Naive thymus-derived CD4-positive, alpha-beta T cell (primary cell): ENCODE measurements at regions not wholly inside any gene's neighbourhood (a gene's known extent, or its start where the extent isn't known, plus 50 kb on each side); places are given as distances from the start of the nearest gene placed in this dataset.
"Not testable (repeated sequence)": the region's sequence is repeated elsewhere in the genome, so short reads cannot be mapped to it uniquely, and the experiment has no call there.

Source experiments
- ATAC-seq: fragments of 150-1000 bp; cut with Tn5 transposase; 2 replicates; pipeline ENCODE4 v1.10.0; 2021; ENCODE audit warnings: mild to moderate bottlenecking, moderate library complexity
- CTCF ChIA-PET: fragments of 350-600 bp; sonication (Branson Sonifier 250); formaldehyde crosslinking; loops from one replicate; lab custom pipeline; 2021; ENCODE audit warnings: antibody characterized with exemption; lab: Charles Lee
- POLR2A ChIA-PET: fragments of 350-600 bp; sonication (Branson Sonifier 250); formaldehyde crosslinking; loops from one replicate; lab custom pipeline; 2021; ENCODE audit warnings: antibody characterized with exemption, inconsistent platforms; lab: Charles Lee
- DNase-seq, 9 donors: peaks; one replicate each; pipeline versions ENCODE4 v3.0.0 to v3.0.0-alpha.2; 2020 to 2022; ENCODE audit warnings: mixed read lengths in 1 of 9
- H3K27ac ChIP-seq: one replicate; pipeline ENCODE4 v1.7.0; 2013; ENCODE audit warnings: mild to moderate bottlenecking, low read depth, low read length, moderate library complexity
- H3K27me3 ChIP-seq, 2 donors: one replicate each; pipeline ENCODE4 v1.7.0; 2013; ENCODE audit warnings: low read length in 2 of 2, mild to moderate bottlenecking in 2 of 2, moderate library complexity in 2 of 2; ENCODE audit not compliant: control insufficient read depth in 2 of 2, insufficient read depth in 2 of 2
- H3K36me3 ChIP-seq, 3 experiments: 1 replicate in 2 of 3; 2 replicates in 1 of 3; pipeline ENCODE4 v1.7.0; 2013; ENCODE audit warnings: low read length in 3 of 3, mild to moderate bottlenecking in 3 of 3, moderate library complexity in 1 of 3; ENCODE audit not compliant: insufficient read depth in 3 of 3, control insufficient read depth in 2 of 3
- H3K4me1 ChIP-seq, 2 donors: one replicate each; pipeline ENCODE4 v1.7.0; 2013; ENCODE audit warnings: low read length in 2 of 2, mild to moderate bottlenecking in 2 of 2, moderate library complexity in 1 of 2; ENCODE audit not compliant: control insufficient read depth in 2 of 2, insufficient read depth in 2 of 2
- H3K4me3 ChIP-seq: 2 replicates; pipeline ENCODE4 v1.7.0; 2013; ENCODE audit warnings: mild to moderate bottlenecking, low read length
- H3K9me3 ChIP-seq, 3 experiments: 1 replicate in 2 of 3; 2 replicates in 1 of 3; pipeline ENCODE4 v1.7.0; 2013; ENCODE audit warnings: low read length in 3 of 3; ENCODE audit not compliant: control insufficient read depth in 2 of 3
- H3K27ac Mint-ChIP-seq, 9 donors: one replicate each; pipeline ENCODE4 v1.8.0; 2020 to 2022; ENCODE audit warnings: mixed read lengths in 9 of 9, mild to moderate bottlenecking in 8 of 9, moderate library complexity in 5 of 9, inconsistent platforms in 2 of 9
- H3K27me3 Mint-ChIP-seq, 5 donors: one replicate each; pipeline ENCODE4 v1.8.0; 2021 to 2022; ENCODE audit warnings: mixed read lengths in 5 of 5, mild to moderate bottlenecking in 1 of 5
- H3K36me3 Mint-ChIP-seq, 5 donors: one replicate each; pipeline ENCODE4 v1.8.0; 2020 to 2022; ENCODE audit warnings: mixed read lengths in 5 of 5, mild to moderate bottlenecking in 3 of 5, inconsistent platforms in 1 of 5
- H3K4me1 Mint-ChIP-seq, 7 donors: one replicate each; pipeline ENCODE4 v1.8.0; 2020 to 2022; ENCODE audit warnings: mixed read lengths in 7 of 7, mild to moderate bottlenecking in 3 of 7, inconsistent platforms in 1 of 7
- H3K4me3 Mint-ChIP-seq, 10 donors: one replicate each; pipeline ENCODE4 v1.8.0; 2020 to 2022; ENCODE audit warnings: mild to moderate bottlenecking in 10 of 10, mixed read lengths in 10 of 10, moderate library complexity in 6 of 10, inconsistent platforms in 2 of 10
- H3K9me3 Mint-ChIP-seq, 11 donors: one replicate each; pipeline ENCODE4 v1.8.0; 2020 to 2022; ENCODE audit warnings: mixed read lengths in 11 of 11, mild to moderate bottlenecking in 4 of 11, inconsistent platforms in 1 of 11, moderate library complexity in 1 of 11
- intact Hi-C, 2 donors: fragments of 100-400 bp; cut with micrococcal nuclease; formaldehyde crosslinking; loops; one replicate each; pipeline ENCODE4 v1.15.1; 2023

- Mint-ChIP-seq H3K9me3 (peaks cover 3 to 12% (median 8%) of the 10 kb centered on the region in 11 donors), H3K27ac (no peak overlapping the region), H3K36me3 (no peaks in the 10 kb centered on the region), H3K27me3 (no peaks in the 10 kb centered on the region), H3K4me1 (no peaks in the 10 kb centered on the region), H3K4me3 (no peak overlapping the region)
- ATAC-seq (no peak), DNase-seq (no peak)
- Histone ChIP-seq H3K27ac (no peak overlapping the region), H3K4me1 (no peaks in the 10 kb centered on the region), H3K36me3 (no peaks in the 10 kb centered on the region), H3K9me3 (no peaks in the 10 kb centered on the region), H3K27me3 (no peaks in the 10 kb centered on the region), H3K4me3 (no peak overlapping the region)
- POLR2A ChIA-PET: no interaction called here
- intact Hi-C loops: no loop called here
- CTCF ChIA-PET: no interaction called here
Measured at GRCh38 chr13:90585392-90585791, 762.1 kb upstream of the MIR17HG start.

DNA sequence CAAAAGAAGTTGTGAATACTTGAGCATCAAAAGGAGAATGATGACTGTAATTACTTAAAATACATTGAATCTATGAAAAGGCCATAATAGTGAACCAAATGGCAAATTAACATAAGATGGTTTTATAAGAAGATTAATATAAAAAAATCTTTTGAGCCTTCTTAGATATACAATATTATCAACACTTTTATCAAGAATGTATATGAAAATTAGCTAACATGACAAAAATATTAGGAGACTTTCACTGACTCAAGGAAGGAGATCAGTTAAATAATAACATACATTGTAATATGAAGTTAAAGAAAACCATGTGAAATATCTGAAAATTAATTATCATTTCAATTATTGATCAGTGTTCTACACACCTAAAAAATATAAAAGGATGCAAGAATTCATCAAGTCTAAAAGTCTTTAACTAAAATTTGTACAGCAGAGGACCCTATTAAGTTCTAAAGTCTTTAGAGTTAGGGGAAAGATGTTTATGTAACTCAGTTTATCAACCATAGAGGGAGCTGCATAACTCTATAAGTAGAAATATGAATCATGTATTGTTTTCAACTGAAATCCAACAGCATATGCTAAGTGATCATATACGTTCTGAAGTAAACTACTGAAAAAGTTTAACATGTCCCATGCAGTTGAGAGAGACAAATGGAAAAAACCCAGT, 756.1 kb upstream of the MIR17HG start:
- intact Hi-C loops: no loop called here
- Histone ChIP-seq H3K9me3 (no peaks in the 10 kb centered on the region), H3K4me3 (no peak overlapping the region), H3K27me3 (no peaks in the 10 kb centered on the region), H3K27ac (no peak overlapping the region), H3K4me1 (no peaks in the 10 kb centered on the region), H3K36me3 (no peaks in the 10 kb centered on the region)
- H3K4me3 Mint-ChIP-seq: no peak overlapping the region
- ChIA-PET POLR2A (no interaction called here), CTCF (no interaction called here)
- H3K27ac Mint-ChIP-seq: no peak overlapping the region
- ATAC-seq (no peak), DNase-seq (no peak)
- no peaks in the 10 kb centered on the region for H3K4me1 Mint-ChIP-seq
- H3K9me3 Mint-ChIP-seq: peaks cover 3 to 16% (median 7%) of the 10 kb centered on the region in 11 donors
- H3K27me3 Mint-ChIP-seq: no peaks in the 10 kb centered on the region
- H3K36me3 Mint-ChIP-seq: no peaks in the 10 kb centered on the region

GRCh38 chr13:90591927-90592268, 755.6 kb upstream of the MIR17HG start:
- Mint-ChIP-seq H3K4me3 (no peak overlapping the region), H3K27me3 (no peaks in the 10 kb centered on the region), H3K36me3 (no peaks in the 10 kb centered on the region), H3K4me1 (no peaks in the 10 kb centered on the region), H3K9me3 (peaks cover 3 to 16% (median 7%) of the 10 kb centered on the region in 11 donors), H3K27ac (no peak overlapping the region)
- POLR2A ChIA-PET: no interaction called here
- CTCF ChIA-PET: no interaction called here
- Histone ChIP-seq H3K36me3 (no peaks in the 10 kb centered on the region), H3K4me3 (no peak overlapping the region), H3K4me1 (no peaks in the 10 kb centered on the region), H3K9me3 (no peaks in the 10 kb centered on the region), H3K27me3 (no peaks in the 10 kb centered on the region), H3K27ac (no peak overlapping the region)
- intact Hi-C loops: no loop called here
- DNase-seq (no peak), ATAC-seq (no peak)

- intact Hi-C loops: no loop called here
- H3K4me3 Mint-ChIP-seq: no peak overlapping the region
- DNase-seq (no peak), ATAC-seq (no peak)
- no peak overlapping the region for H3K27ac Mint-ChIP-seq
- Histone ChIP-seq H3K4me3 (no peak overlapping the region), H3K4me1 (no peaks in the 10 kb centered on the region), H3K27ac (no peak overlapping the region), H3K9me3 (no peaks in the 10 kb centered on the region), H3K27me3 (no peaks in the 10 kb centered on the region), H3K36me3 (no peaks in the 10 kb centered on the region)
- no peaks in the 10 kb centered on the region for H3K36me3 Mint-ChIP-seq
- no peaks in the 10 kb centered on the region for H3K4me1 Mint-ChIP-seq
- peaks cover 0 to 12% (median 4%) of the 10 kb centered on the region in 11 donors for H3K9me3 Mint-ChIP-seq
- ChIA-PET CTCF (interaction anchor here (0.7 kb wide), 1 partner anchor 33 kb away, joined by 3 read pairs; no protein-coding TSS in a partner anchor), POLR2A (no interaction called here)
- no peaks in the 10 kb centered on the region for H3K27me3 Mint-ChIP-seq
Measured at GRCh38 chr13:90592943-90593342, 754.5 kb upstream of the MIR17HG start.

DNA sequence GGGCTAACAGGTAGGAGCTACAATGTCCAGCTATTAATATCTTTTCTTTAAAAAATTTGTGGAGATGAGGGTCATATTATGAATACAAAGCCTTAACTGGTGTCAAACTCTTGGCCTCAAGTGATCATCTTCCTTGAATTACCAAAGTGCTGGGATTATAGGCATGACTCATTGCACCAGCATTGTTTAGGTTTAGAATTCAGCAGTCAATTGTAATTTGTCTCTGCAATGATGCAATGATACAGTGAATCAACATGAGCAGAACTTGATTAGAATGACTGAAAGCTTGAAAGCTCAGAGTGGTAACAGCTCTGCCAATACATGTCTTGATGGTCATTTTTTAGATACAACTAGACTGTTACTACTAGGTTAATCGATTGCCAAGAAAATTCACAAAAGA, 752.8 kb upstream of the MIR17HG start:
- DNase-seq: no peak
- H3K27me3 ChIP-seq: no peaks in the 10 kb centered on the region
- Mint-ChIP-seq H3K27ac (no peak overlapping the region), H3K27me3 (no peaks in the 10 kb centered on the region), H3K4me3 (no peak overlapping the region), H3K4me1 (no peaks in the 10 kb centered on the region), H3K9me3 (peaks cover 0 to 12% (median 4%) of the 10 kb centered on the region in 11 donors), H3K36me3 (no peaks in the 10 kb centered on the region)
- no peaks in the 10 kb centered on the region for H3K36me3 ChIP-seq
- intact Hi-C loops: no loop called here
- H3K27ac ChIP-seq: no peak overlapping the region
- ATAC-seq: no peak
- no peak overlapping the region for H3K4me3 ChIP-seq
- POLR2A ChIA-PET: no interaction called here
- no peaks in the 10 kb centered on the region for H3K4me1 ChIP-seq
- no peaks in the 10 kb centered on the region for H3K9me3 ChIP-seq
- CTCF ChIA-PET: no interaction called here

- POLR2A ChIA-PET: no interaction called here
- H3K4me3 Mint-ChIP-seq: no peak overlapping the region
- intact Hi-C loops: no loop called here
Measured at GRCh38 chr13:90605664-90606063, 741.8 kb upstream of the MIR17HG start.

GRCh38 chr13:90606921-90607320, 740.6 kb upstream of the MIR17HG start:
- H3K4me1 ChIP-seq, H3K36me3 ChIP-seq, H3K4me3 Mint-ChIP-seq, H3K27ac ChIP-seq, H3K4me3 ChIP-seq, H3K27me3 Mint-ChIP-seq, H3K9me3 ChIP-seq, DNase-seq, CTCF ChIA-PET, H3K27ac Mint-ChIP-seq, ATAC-seq, H3K36me3 Mint-ChIP-seq, H3K27me3 ChIP-seq, POLR2A ChIA-PET, H3K4me1 Mint-ChIP-seq, intact Hi-C loops: not testable (repeated sequence)
- H3K9me3 Mint-ChIP-seq: peaks cover 0 to 11% (median 2%) of the 10 kb centered on the region in 11 donors

More at GRCh38 chr13:90605664-90606063, 741.8 kb upstream of the MIR17HG start:
- ATAC-seq (no peak), DNase-seq (no peak)
- no peak overlapping the region for H3K4me3 ChIP-seq
- no peak overlapping the region for H3K27ac Mint-ChIP-seq
- no peaks in the 10 kb centered on the region for H3K36me3 Mint-ChIP-seq
- H3K27me3 Mint-ChIP-seq: no peaks in the 10 kb centered on the region
- H3K9me3 Mint-ChIP-seq: peaks cover 0 to 11% (median 2%) of the 10 kb centered on the region in 11 donors
- H3K9me3 ChIP-seq: no peaks in the 10 kb centered on the region
- H3K27me3 ChIP-seq: no peaks in the 10 kb centered on the region
- H3K27ac ChIP-seq: no peak overlapping the region
- CTCF ChIA-PET: no interaction called here
- H3K4me1 Mint-ChIP-seq: no peaks in the 10 kb centered on the region
- H3K4me1 ChIP-seq: no peaks in the 10 kb centered on the region
- H3K36me3 ChIP-seq: no peaks in the 10 kb centered on the region
